ENCODE measurements at regions not wholly inside any gene's neighbourhood (a gene's known extent, or its start where the extent isn't known, plus 50 kb on each side); places are given as distances from the start of the nearest gene placed in this dataset.

DNA sequence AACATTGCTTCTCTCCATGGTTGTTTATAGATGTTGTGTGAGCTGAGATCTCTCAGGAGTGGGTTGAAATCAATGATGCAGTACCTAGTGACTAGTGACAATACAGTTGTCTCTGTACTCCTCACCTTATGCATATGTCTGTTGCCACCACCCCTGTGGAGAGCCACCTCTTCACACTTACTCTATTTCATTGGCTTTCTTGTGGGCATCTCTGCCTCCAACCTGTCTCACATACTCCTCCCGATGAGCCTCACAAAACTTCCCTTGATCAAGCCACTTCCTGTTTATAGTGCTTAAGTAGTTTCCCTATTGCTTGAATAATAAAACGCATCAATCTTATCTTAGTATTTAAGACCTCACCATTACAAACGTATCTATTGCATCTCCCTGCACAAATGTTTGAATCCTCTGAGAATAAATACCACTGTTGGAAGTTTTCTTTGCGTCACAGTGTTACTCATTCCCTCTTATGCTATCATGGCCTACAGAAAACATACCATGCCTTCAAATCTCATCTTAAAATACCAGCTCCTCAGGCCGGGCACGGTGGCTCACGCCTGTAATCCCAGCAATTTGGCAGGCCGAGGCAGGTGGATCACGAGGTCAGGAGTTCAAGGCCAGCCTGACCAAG lies 54.7 kb upstream of the GREM2 start:
- Histone ChIP-seq H3K27me3 (ENCODE audit: control insufficient read depth in 1 of 2, insufficient read depth in 2 of 2, low read length in 2 of 2) (no peaks in the 10 kb centered on the region), H3K4me1 (ENCODE audit: insufficient read depth, low read length) (peaks cover 15% of the 10 kb centered on the region), H3K4me3 (ENCODE audit: low read length) (no peak overlapping the region), H3K9me3 (ENCODE audit: control insufficient read depth in 1 of 2, insufficient read depth in 1 of 2, low read length in 2 of 2) (peaks cover 0 to 11% of the 10 kb centered on the region in 2 experiments), H3K27ac (ENCODE audit: low read depth in 1 of 2, low read length in 2 of 2) (no peak overlapping the region), H3K36me3 (ENCODE audit: insufficient read depth, low read length) (no peaks in the 10 kb centered on the region)
- ATAC-seq (ENCODE audit: poor library complexity) (peak; percentile 95), DNase-seq (peak in 6 of 14 experiments; percentile 7 to 72 (median 26))
- ChIA-PET POLR2A (no interaction called here), CTCF (no interaction called here)
- Mint-ChIP-seq H3K27ac (peak overlapping the region; percentile 14), H3K4me3 (no peak overlapping the region), H3K27me3 (no peaks in the 10 kb centered on the region), H3K4me1 (ENCODE audit: low read depth) (peaks cover 18% of the 10 kb centered on the region), H3K9me3 (no peaks in the 10 kb centered on the region), H3K36me3 (ENCODE audit: low read depth) (no peaks in the 10 kb centered on the region)
- TF ChIP-seq, protein P1, sequence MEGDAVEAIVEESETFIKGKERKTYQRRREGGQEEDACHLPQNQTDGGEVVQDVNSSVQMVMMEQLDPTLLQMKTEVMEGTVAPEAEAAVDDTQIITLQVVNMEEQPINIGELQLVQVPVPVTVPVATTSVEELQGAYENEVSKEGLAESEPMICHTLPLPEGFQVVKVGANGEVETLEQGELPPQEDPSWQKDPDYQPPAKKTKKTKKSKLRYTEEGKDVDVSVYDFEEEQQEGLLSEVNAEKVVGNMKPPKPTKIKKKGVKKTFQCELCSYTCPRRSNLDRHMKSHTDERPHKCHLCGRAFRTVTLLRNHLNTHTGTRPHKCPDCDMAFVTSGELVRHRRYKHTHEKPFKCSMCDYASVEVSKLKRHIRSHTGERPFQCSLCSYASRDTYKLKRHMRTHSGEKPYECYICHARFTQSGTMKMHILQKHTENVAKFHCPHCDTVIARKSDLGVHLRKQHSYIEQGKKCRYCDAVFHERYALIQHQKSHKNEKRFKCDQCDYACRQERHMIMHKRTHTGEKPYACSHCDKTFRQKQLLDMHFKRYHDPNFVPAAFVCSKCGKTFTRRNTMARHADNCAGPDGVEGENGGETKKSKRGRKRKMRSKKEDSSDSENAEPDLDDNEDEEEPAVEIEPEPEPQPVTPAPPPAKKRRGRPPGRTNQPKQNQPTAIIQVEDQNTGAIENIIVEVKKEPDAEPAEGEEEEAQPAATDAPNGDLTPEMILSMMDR (IDR thresholded peaks at IDR 0.05) = no peak
- intact Hi-C loops (cut with DNase I, micrococcal nuclease) = no loop called here

- Mint-ChIP-seq H3K27me3 (no peaks in the 10 kb centered on the region), H3K9me3 (no peaks in the 10 kb centered on the region), H3K36me3 (ENCODE audit: low read depth) (no peaks in the 10 kb centered on the region), H3K27ac (no peak overlapping the region), H3K4me3 (no peak overlapping the region), H3K4me1 (ENCODE audit: low read depth) (peaks cover 18% of the 10 kb centered on the region)
- Histone ChIP-seq H3K9me3 (ENCODE audit: control insufficient read depth in 1 of 2, insufficient read depth in 1 of 2, low read length in 2 of 2) (peaks cover 0 to 7% of the 10 kb centered on the region in 2 experiments), H3K4me3 (ENCODE audit: low read length) (no peak overlapping the region), H3K27ac (ENCODE audit: low read depth in 1 of 2, low read length in 2 of 2) (no peak overlapping the region), H3K27me3 (ENCODE audit: control insufficient read depth in 1 of 2, insufficient read depth in 2 of 2, low read length in 2 of 2) (no peaks in the 10 kb centered on the region), H3K36me3 (ENCODE audit: insufficient read depth, low read length) (no peaks in the 10 kb centered on the region), H3K4me1 (ENCODE audit: insufficient read depth, low read length) (peaks cover 15% of the 10 kb centered on the region)
- POLR2A ChIA-PET = no interaction called here
- CTCF ChIA-PET = no interaction called here
- ATAC-seq (ENCODE audit: poor library complexity) = no peak
- intact Hi-C loops (cut with DNase I, micrococcal nuclease) = no loop called here
- DNase-seq = no peak
- TF ChIP-seq, protein P1 (IDR thresholded peaks at IDR 0.05) = no peak
These were observed 51.4 kb upstream of the GREM2 start for GRCh38 chr1:240663169-240663879.
